ENCODE measurements at regions not wholly inside any gene's neighbourhood (a gene's known extent, or its start where the extent isn't known, plus 50 kb on each side); places are given as distances from the start of the nearest gene placed in this dataset.

DNA sequence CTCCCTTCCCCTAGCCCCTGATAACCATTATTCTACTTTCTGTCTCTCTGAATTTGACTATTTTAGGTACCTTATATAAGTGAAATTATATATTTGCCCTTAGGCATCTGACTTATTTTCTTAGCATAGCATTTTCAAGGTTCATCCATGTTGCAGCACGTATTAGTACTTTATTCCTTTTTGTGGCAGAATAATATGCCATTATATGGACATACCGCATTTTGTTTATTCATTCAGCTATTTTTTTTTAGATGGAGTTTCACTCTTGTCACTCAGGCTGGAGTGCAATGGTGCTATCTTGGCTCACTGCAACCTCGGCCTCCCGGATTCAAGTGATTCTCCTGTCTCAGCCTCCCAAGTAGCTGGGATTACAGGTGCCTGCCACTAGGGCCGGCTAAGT lies 326.2 kb upstream of the PLXNA2 start:
- Histone ChIP-seq H3K36me3 (no peaks in the 10 kb centered on the region), H3K4me3 (no peak overlapping the region), H3K27ac (no peak overlapping the region), H3K4me1 (replicated peaks) (no peaks in the 10 kb centered on the region), H3K9me3 (replicated peaks) (no peaks in the 10 kb centered on the region), H3K27me3 (replicated peaks) (no peaks in the 10 kb centered on the region)
- no peak for DNase-seq (ENCODE audit: low read depth in 1 of 2, low spot score in 2 of 2)

DNA sequence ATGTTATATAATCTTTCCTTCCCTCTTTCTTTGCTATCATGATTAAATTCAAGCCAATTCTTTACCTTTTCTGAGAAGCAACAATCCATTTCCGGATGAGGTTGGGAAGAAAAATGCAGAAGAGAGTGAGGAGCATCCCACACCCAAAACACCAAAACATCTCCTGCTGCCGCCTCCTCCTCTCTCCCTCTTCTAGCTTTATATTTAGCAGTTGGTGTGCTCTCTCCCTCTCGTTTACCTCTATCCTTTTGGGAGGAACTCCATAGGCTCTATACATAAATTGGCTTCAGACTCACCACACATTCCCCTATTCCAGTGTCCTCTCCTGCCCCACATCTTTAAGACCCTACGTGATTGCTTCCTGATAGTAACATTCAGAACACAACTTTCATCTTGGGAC lies 332.2 kb upstream of the PLXNA2 start:
- Histone ChIP-seq H3K27ac (no peak overlapping the region), H3K27me3 (replicated peaks) (no peaks in the 10 kb centered on the region), H3K36me3 (no peaks in the 10 kb centered on the region), H3K9me3 (replicated peaks) (no peaks in the 10 kb centered on the region), H3K4me1 (replicated peaks) (no peaks in the 10 kb centered on the region), H3K4me3 (no peak overlapping the region)
- DNase-seq (ENCODE audit: low read depth in 1 of 2, low spot score in 2 of 2), result no peak

DNA sequence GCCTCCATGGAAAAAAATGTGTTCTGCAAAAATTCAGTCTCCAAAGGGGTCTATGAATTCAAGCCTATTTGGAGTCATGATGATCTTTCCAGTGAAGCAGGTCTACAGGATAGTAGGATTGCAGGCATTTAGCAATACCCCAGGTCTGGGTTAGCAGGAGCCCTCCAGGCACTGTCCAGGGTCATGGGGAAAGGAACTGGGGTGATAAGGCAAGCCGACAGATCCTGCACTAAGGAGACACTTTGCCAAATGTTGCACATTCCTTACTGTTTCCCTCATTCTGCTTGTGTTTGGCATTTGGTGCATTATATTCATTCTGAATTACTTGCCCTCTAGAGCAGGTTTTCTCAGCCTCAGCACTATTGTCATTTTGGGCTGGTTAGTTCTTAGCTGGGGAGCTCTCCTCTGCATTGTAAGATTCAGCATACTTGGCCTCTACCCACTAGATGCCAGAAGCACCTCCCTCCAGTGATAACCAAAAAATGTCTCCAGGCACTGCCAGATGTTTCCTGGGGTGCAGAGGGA lies 333.3 kb upstream of the PLXNA2 start:
- Histone ChIP-seq H3K27me3 (replicated peaks) (no peaks in the 10 kb centered on the region), H3K36me3 (no peaks in the 10 kb centered on the region), H3K9me3 (replicated peaks) (no peaks in the 10 kb centered on the region), H3K27ac (no peak overlapping the region), H3K4me3 (no peak overlapping the region), H3K4me1 (replicated peaks) (no peaks in the 10 kb centered on the region)
- no peak for DNase-seq (ENCODE audit: low read depth in 1 of 2, low spot score in 2 of 2)

DNA sequence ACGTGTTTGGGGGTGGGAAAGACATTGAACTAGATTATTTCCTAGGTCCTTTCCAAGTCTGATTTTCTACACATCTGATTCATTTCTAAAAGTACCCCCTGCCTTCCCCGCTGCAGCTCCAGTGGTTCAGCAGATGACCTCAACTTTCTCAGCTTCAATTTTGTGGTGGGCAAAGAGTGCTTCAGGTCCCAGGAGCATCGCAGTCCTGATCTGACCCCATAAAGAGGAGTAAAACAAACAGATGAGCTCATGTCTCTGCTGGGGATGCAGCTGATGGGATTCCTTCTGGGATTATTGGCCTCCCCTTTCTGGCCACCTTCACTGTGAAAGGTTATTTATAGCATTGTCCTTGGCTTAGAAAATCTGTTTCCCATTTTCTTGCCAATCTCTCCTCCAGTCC lies 337.0 kb upstream of the PLXNA2 start:
- Histone ChIP-seq H3K4me1 (replicated peaks) (no peaks in the 10 kb centered on the region), H3K9me3 (replicated peaks) (no peaks in the 10 kb centered on the region), H3K27me3 (replicated peaks) (no peaks in the 10 kb centered on the region), H3K4me3 (no peak overlapping the region), H3K36me3 (no peaks in the 10 kb centered on the region), H3K27ac (no peak overlapping the region)
- DNase-seq (ENCODE audit: low read depth in 1 of 2, low spot score in 2 of 2), result no peak

DNA sequence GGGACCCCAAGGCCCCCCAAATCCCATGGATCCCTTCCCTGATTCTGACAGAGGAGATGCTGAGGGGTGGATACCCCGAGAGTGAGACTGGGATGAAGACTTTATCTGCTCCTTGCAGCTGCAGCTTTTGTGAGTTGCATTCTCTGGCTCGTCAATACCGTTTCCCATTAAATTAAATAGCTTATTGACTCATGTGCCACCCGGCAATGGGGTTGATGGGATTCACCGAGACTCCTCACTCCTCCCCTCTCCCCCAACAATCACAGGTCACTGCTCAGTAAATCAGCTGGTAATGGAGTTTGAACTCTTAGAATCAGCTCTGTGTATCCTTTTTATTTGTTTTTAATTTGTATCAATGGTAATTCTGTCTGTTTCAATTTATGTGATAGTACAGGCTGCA lies 337.5 kb upstream of the PLXNA2 start:
- H3K27ac ChIP-seq, result no peak overlapping the region
- H3K4me3 ChIP-seq, result no peak overlapping the region
- no peaks in the 10 kb centered on the region for H3K36me3 ChIP-seq
- no peaks in the 10 kb centered on the region for H3K27me3 ChIP-seq (replicated peaks)
- DNase-seq (ENCODE audit: low read depth in 1 of 2, low spot score in 2 of 2), result no peak
- no peaks in the 10 kb centered on the region for H3K9me3 ChIP-seq (replicated peaks)
- no peaks in the 10 kb centered on the region for H3K4me1 ChIP-seq (replicated peaks)

DNA sequence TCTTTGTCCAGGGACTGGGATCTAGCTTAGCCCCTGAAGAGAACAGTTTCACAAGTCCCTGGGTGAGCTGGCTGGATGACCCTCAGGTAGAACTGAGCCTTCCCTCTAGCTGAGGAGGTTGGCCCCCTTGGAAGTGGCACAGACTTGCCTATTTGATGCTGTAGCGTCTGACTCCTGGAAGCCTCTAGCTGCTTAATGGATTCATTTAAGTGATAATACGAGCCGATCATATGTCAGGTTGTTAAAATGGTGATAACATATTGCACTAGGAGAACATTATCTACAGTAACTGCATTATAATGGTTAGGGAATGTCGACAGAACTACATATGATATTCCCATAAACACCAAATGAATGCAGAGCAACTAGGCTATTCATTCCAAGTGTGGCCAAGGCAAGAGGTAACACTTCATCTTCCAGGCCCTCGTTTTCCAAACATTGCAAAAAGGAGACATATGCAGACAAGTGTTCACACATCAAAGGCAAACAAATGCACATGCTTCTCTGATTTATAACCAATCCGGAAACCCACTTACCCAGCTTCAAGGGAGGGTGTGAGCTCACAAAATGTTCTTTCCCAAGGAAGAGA lies 340.1 kb upstream of the PLXNA2 start:
- Histone ChIP-seq H3K9me3 (replicated peaks) (no peaks in the 10 kb centered on the region), H3K27me3 (replicated peaks) (no peaks in the 10 kb centered on the region), H3K4me3 (no peak overlapping the region), H3K27ac (no peak overlapping the region), H3K36me3 (no peaks in the 10 kb centered on the region), H3K4me1 (replicated peaks) (no peaks in the 10 kb centered on the region)
- no peak for DNase-seq (ENCODE audit: low read depth in 1 of 2, low spot score in 2 of 2)

DNA sequence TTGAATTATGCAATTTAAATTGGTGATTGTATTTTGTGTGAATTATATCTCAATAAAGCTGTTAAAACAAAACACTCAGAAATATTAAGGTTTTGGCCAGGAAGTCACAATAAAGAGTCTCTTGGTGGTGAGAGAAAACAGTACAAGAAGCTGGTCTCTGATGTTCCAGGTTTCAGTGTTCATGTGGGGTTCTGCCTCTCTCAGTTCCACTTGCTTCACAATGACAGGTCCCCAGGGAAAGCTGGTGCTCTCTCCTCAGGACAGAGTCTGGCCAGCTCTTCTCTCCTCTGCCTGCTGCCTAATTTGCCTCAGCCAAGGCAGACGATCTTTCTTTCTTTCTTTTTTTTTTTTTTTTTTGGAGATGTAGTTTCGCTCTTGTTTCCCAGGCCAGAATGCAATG lies 342.9 kb upstream of the PLXNA2 start:
- Histone ChIP-seq H3K27me3 (replicated peaks) (peaks cover 1% of the 10 kb centered on the region; the same call in 1 of the 2 replicates), H3K27ac (no peak overlapping the region), H3K9me3 (replicated peaks) (no peaks in the 10 kb centered on the region), H3K4me1 (replicated peaks) (no peaks in the 10 kb centered on the region), H3K36me3 (no peaks in the 10 kb centered on the region), H3K4me3 (no peak overlapping the region)
- DNase-seq (ENCODE audit: low read depth in 1 of 2, low spot score in 2 of 2), result no peak

DNA sequence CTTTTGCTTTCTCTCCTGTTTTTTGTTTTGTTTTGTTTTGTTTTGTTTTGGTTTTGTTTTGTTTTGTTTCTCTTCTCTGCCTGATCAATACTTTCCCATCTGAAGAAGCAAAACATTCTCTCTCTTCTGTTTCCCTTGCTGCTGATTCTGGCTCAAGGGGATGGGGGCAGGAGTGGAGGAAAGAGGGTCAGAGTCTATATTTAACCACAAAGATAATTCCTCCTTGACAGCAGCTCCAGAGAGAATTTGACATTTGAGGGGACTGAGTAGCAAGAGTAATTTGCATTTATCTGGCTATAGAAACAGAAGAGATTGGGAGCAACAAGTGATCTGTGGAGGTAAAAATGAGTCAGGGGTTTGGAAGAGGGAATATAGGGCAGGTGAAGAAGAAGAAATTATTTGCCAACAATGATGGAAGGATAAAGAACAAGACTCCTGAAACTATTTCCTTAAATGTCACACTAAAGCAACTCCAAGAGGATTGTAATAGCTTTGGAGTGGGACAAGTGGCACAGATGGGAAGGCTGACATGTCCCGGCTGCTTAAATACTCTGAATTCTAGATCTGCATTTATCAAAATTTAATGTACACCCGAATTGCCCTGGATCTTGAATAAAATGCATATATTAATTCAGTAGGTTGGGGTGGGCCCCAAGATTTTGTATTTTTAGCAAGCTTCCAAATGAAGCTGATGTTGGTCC lies 349.3 kb upstream of the PLXNA2 start:
- DNase-seq (ENCODE audit: low read depth in 1 of 2, low spot score in 2 of 2), result no peak
- no peak overlapping the region for H3K27ac ChIP-seq
- no peak overlapping the region for H3K4me3 ChIP-seq
- H3K36me3 ChIP-seq, result no peaks in the 10 kb centered on the region
- no peaks in the 10 kb centered on the region for H3K9me3 ChIP-seq (replicated peaks)
- no peaks in the 10 kb centered on the region for H3K4me1 ChIP-seq (replicated peaks)
- peaks cover 7% of the 10 kb centered on the region; the same call in 1 of the 2 replicates for H3K27me3 ChIP-seq (replicated peaks)

DNA sequence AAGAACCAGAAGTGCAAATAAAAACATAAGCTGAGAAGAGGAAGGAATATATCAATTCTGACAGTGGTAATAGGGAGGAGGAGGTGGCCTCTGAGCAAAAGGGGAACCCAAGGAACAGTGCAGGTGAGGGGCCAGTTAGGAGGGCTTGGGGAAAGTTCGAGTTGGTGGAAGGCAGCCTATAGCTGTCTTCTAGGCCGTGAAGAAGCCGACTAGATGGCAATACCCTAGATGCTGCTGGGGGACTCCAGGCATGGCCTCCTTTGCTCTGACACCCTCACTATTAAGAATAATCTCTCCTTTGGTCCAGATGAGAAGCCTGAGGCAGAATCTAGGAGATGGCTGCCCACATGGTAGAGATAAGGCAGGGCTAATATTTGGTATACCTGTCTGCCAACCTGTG lies 351.1 kb upstream of the PLXNA2 start:
- Histone ChIP-seq H3K27ac (no peak overlapping the region), H3K36me3 (no peaks in the 10 kb centered on the region), H3K4me3 (no peak overlapping the region), H3K4me1 (replicated peaks) (no peaks in the 10 kb centered on the region), H3K9me3 (replicated peaks) (no peaks in the 10 kb centered on the region), H3K27me3 (replicated peaks) (peaks cover 7% of the 10 kb centered on the region; the same call in 1 of the 2 replicates)
- no peak for DNase-seq (ENCODE audit: low read depth in 1 of 2, low spot score in 2 of 2)

DNA sequence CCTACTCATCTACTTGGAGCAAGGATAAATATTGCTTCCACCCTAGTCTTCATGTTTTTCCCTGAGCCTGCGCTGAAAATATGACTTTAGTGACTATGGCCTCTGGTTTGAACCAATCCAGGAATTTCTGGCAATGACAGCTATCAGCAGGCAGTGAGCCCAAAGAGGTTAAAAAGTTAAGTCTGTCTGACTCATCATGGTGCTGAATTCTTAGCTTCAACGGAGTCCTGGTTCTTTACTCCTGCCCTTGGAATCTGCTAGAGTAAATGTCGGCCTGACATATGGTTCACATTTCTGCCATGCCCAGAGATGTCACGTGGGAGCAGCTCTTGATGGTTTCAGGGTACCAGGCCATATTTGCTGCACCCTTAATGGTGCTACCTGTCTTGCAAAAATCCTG lies 351.6 kb upstream of the PLXNA2 start:
- no peak overlapping the region for H3K27ac ChIP-seq
- H3K4me3 ChIP-seq, result no peak overlapping the region
- DNase-seq (ENCODE audit: low read depth in 1 of 2, low spot score in 2 of 2), result no peak
- H3K9me3 ChIP-seq (replicated peaks), result no peaks in the 10 kb centered on the region
- H3K36me3 ChIP-seq, result no peaks in the 10 kb centered on the region
- H3K27me3 ChIP-seq (replicated peaks), result peaks cover 7% of the 10 kb centered on the region; the same call in 1 of the 2 replicates
- no peaks in the 10 kb centered on the region for H3K4me1 ChIP-seq (replicated peaks)

DNA sequence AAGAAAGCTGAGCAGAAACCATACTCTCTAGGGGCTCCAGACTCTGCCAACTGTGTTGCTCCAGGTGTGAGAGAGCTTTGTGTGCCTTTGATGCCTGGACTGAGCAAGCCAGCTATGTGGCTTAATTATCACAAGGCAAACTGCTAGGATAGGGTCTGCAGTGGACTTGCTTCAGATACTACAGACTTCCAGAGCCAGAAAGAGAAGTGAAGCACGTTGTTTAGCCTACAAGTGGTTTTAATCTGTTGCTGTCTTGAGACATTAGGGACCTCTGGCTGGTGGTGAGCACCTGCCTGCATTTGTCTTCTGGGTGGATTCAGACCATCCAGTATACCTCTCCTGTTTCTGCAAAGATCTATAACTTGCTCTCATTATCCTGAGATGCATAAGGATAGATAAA lies 353.4 kb upstream of the PLXNA2 start:
- Histone ChIP-seq H3K4me3 (no peak overlapping the region), H3K4me1 (replicated peaks) (no peaks in the 10 kb centered on the region), H3K36me3 (no peaks in the 10 kb centered on the region), H3K27ac (no peak overlapping the region), H3K27me3 (replicated peaks) (0 out of 2 replicates have a peak, but pooled peaks cover 2% of the 10 kb centered on the region), H3K9me3 (replicated peaks) (no peaks in the 10 kb centered on the region)
- DNase-seq (ENCODE audit: low read depth in 1 of 2, low spot score in 2 of 2), result no peak

DNA sequence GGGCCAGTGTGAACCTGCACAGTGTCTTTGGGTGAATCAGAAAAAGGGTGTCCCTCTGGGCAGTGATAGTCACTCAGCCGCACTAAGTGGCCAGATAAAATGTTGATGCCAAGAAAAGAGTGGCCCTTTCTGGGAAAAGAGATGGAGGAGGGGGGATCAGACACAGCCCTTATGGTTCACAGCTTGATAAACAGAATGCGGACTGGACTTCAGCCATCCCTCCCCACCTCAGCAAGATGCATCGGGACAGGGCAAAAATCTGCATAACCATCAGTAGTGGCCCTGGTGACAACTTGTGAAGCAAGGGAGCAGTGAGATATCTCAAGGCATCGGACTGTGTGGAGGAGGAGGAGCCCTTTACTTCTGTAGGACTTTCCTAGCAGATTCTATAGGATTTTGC lies 353.8 kb upstream of the PLXNA2 start:
- Histone ChIP-seq H3K27ac (no peak overlapping the region), H3K36me3 (no peaks in the 10 kb centered on the region), H3K4me1 (replicated peaks) (no peaks in the 10 kb centered on the region), H3K27me3 (replicated peaks) (no peaks in the 10 kb centered on the region), H3K4me3 (no peak overlapping the region), H3K9me3 (replicated peaks) (no peaks in the 10 kb centered on the region)
- no peak for DNase-seq (ENCODE audit: low read depth in 1 of 2, low spot score in 2 of 2)

DNA sequence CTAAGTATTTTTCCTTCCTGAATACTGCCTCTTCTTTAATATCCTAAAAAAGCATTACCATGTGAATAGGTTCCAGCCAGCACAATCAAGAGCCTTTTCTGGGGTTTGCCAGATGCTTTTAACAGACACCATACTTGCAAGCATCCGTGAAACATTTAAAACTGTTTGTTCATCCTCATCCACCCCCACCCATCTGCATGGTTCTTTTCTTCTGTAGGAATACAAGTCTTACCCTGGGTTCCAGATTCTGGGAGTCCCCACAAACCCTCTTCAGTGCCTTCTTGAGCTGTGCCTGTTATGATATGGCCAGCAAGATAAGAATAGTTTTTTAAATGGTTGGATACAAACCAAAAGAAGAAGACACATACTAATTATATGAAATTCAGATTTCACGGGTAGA lies 354.9 kb upstream of the PLXNA2 start:
- DNase-seq (ENCODE audit: low read depth in 1 of 2, low spot score in 2 of 2), result no peak
- H3K4me3 ChIP-seq, result no peak overlapping the region
- no peaks in the 10 kb centered on the region for H3K27me3 ChIP-seq (replicated peaks)
- 0 out of 2 replicates have a peak, but pooled peaks cover 1% of the 10 kb centered on the region for H3K36me3 ChIP-seq
- H3K9me3 ChIP-seq (replicated peaks), result no peaks in the 10 kb centered on the region
- H3K4me1 ChIP-seq (replicated peaks), result peaks cover 2% of the 10 kb centered on the region
- no peak overlapping the region for H3K27ac ChIP-seq

DNA sequence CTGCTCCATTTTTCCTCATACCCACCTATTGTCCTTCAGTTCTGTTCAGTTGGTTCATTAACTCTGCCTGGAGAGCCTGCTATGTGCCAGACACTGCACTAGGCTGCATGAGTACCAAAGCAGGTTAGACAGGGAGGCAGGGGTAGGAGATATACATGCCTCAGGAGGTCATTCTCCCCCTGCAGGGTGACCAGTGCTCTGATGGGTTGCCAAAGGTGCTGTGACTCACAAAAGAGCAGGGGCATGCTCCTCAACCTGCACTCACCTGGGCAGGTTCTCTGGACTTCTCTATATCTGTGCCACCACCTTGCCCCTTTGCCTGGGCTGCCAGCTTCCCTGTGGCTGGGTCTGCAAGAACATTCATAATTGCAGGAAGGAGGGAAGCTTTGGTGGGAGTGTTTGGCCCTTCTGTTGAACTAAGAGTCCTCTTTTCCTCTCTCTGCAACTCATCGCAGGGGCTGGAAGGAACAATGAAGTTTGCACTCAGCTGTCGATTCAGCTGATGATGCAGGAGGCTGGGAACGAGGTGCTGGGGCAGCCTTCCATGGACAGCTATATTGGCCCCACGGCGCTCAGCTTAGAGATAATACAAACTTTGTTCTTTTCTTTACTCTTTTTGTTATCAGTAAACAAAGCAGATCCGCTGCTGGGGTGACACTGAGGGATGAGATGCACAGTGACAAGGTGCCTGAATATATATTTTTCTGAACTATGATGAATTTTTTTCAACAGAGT lies 356.4 kb upstream of the PLXNA2 start:
- H3K27me3 ChIP-seq (replicated peaks), result no peaks in the 10 kb centered on the region
- DNase-seq (ENCODE audit: low read depth in 1 of 2, low spot score in 2 of 2), result no peak
- H3K4me1 ChIP-seq (replicated peaks), result peaks cover 10% of the 10 kb centered on the region
- 0 out of 2 replicates have a peak, but pooled peaks cover 3% of the 10 kb centered on the region for H3K36me3 ChIP-seq
- H3K27ac ChIP-seq, result no peak overlapping the region
- H3K9me3 ChIP-seq (replicated peaks), result no peaks in the 10 kb centered on the region
- no peak overlapping the region for H3K4me3 ChIP-seq

Data from SJSA1 (cell line).